ENCODE measurements at regions not wholly inside any gene's neighbourhood (a gene's known extent, or its start where the extent isn't known, plus 50 kb on each side); places are given as distances from the start of the nearest gene placed in this dataset.

- Histone ChIP-seq H4K8ac (ENCODE audit: extremely low read depth, insufficient read depth, low read length) (no peak overlapping the region), H3K18ac (ENCODE audit: extremely low read depth, low read length) (no peak overlapping the region), H3K14ac (ENCODE audit: insufficient read length) (no peak overlapping the region), H2BK12ac (ENCODE audit: low read depth, low read length) (no peak overlapping the region), H2BK5ac (ENCODE audit: low read depth, low read length) (no peak overlapping the region), H2AK5ac (ENCODE audit: low read depth, low read length) (no peak overlapping the region), H3K79me2 (ENCODE audit: control insufficient read depth in 1 of 2, insufficient read depth in 2 of 2, low read length in 2 of 2) (no peaks in the 10 kb centered on the region), H3K4me2 (ENCODE audit: insufficient read depth in 1 of 2, low read depth in 2 of 2, low read length in 2 of 2) (no peak overlapping the region), H3K9me3 (ENCODE audit: insufficient read depth in 2 of 2, low read depth in 1 of 2, low read length in 1 of 2) (no peaks in the 10 kb centered on the region), H3K23ac (ENCODE audit: insufficient read length) (no peak overlapping the region), H2BK120ac (replicated peaks; ENCODE audit: low read depth, low read length) (no peak overlapping the region), H3K4me3 (ENCODE audit: extremely low read depth in 1 of 4, insufficient read depth in 2 of 4, low read depth in 3 of 4, low read length in 4 of 4) (no peak overlapping the region), H3K4me1 (replicated peaks in 1 of 4; ENCODE audit: control insufficient read depth in 3 of 4, insufficient read depth in 4 of 4, low read length in 3 of 4) (no peaks in the 10 kb centered on the region), H3K27ac (ENCODE audit: low read depth, low read length) (no peak overlapping the region), H2BK15ac (ENCODE audit: low read length) (no peak overlapping the region), H4K91ac (replicated peaks; ENCODE audit: insufficient read length, low read length) (no peak overlapping the region), H3K27me3 (replicated peaks in 1 of 4; ENCODE audit: control insufficient read depth in 3 of 4, extremely low read depth in 1 of 4, insufficient read depth in 3 of 4, low read length in 3 of 4) (peaks cover 0 to 1% (median 0%) of the 10 kb centered on the region in 4 experiments; a peak in 1 of 7 replicates), H2BK20ac (ENCODE audit: low read length) (no peak overlapping the region), H2AFZ (ENCODE audit: low read length) (no peak overlapping the region), H3K9ac (replicated peaks in 1 of 4; ENCODE audit: extremely low read depth in 1 of 4, low read depth in 3 of 4, low read length in 3 of 4) (no peak overlapping the region), H4K5ac (ENCODE audit: insufficient read length, low read depth, low read length) (no peak overlapping the region), H4K20me1 (replicated peaks in 1 of 2; ENCODE audit: control insufficient read depth in 1 of 2, insufficient read depth in 2 of 2, low read length in 2 of 2) (no peaks in the 10 kb centered on the region), H3K36me3 (ENCODE audit: control insufficient read depth in 2 of 4, insufficient read depth in 4 of 4, low read length in 3 of 4) (no peaks in the 10 kb centered on the region), H3K4ac (replicated peaks; ENCODE audit: insufficient read length, low read depth, low read length) (no peak overlapping the region), H3K56ac (replicated peaks; ENCODE audit: insufficient read length, low read depth, low read length) (no peak overlapping the region), H3K79me1 (ENCODE audit: low read depth, low read length) (no peaks in the 10 kb centered on the region), H3K23me2 (ENCODE audit: low read depth, low read length) (peaks cover 1% of the 10 kb centered on the region; the same call in 1 of the 2 replicates)
- ChIA-PET CTCF (ENCODE audit: partially characterized antibody) (interaction anchor here (0.7 to 2.9 kb wide), 12 partner anchors 9 to 543 kb away, joined by 3 to 9 read pairs (median 4); no protein-coding TSS in a partner anchor), POLR2A (ENCODE audit: partially characterized antibody) (no interaction called here)
- DNase-seq (ENCODE audit: low read depth in 1 of 2, low spot score in 2 of 2) (no peak), FAIRE-seq (no peak)
- TF ChIP-seq HDAC6 (IDR thresholded peaks at IDR 0.05; ENCODE audit: low read depth, low read length) (no peak), MAFK (IDR thresholded peaks at IDR 0.05; ENCODE audit: low read depth, low read length) (peak; percentile 38; the same call in 1 of the 2 replicates)
These were observed 63.4 kb upstream of the DIAPH3 start for GRCh38 chr13:60227158-60227557.
